Left lung (tissue), 4 donors: ENCODE measurements at regions not wholly inside any gene's neighbourhood (a gene's known extent, or its start where the extent isn't known, plus 50 kb on each side); places are given as distances from the start of the nearest gene placed in this dataset.
"Not testable (repeated sequence)": the region's sequence is repeated elsewhere in the genome, so short reads cannot be mapped to it uniquely, and the experiment has no call there.

Source experiments
- ATAC-seq: fragments of 200-7000 bp; cut with Tn5 transposase; one replicate; pipeline ENCODE4 v1.9.1; 2020; ENCODE audit warnings: moderate library complexity
- DNase-seq, 4 donors: peaks; one replicate each; pipeline ENCODE4 v3.0.0-alpha.2; 2013 to 2020
- H3K27ac ChIP-seq, 2 donors: fragments of 200-600 bp; sonication (generic) in 1 of 2; one replicate each; pipeline versions ENCODE4 v1.5.0 to v1.8.0; 2020 to 2021
- H3K27me3 ChIP-seq, 2 donors: fragments of 200-600 bp; sonication (generic) in 1 of 2; one replicate each; pipeline versions ENCODE4 v1.5.0 to v1.8.0; 2020 to 2021
- H3K36me3 ChIP-seq, 2 donors: fragments of 200-600 bp; sonication (generic) in 1 of 2; one replicate each; pipeline versions ENCODE4 v1.5.0 to v1.8.0; 2020 to 2021
- H3K4me1 ChIP-seq, 2 donors: fragments of 200-600 bp; one replicate each; pipeline ENCODE4 v1.8.0; 2021
- H3K4me3 ChIP-seq, 2 donors: fragments of 200-600 bp; sonication (generic) in 1 of 2; one replicate each; pipeline versions ENCODE4 v1.5.0 to v1.8.0; 2020 to 2021; ENCODE audit warnings: mild to moderate bottlenecking in 1 of 2
- H3K9me3 ChIP-seq, 2 donors: fragments of 200-600 bp; sonication (generic) in 1 of 2; one replicate each; pipeline versions ENCODE4 v1.5.0 to v1.8.0; 2020 to 2021
- intact Hi-C, 2 donors: fragments of 100-400 bp; cut with DNase I; formaldehyde crosslinking; loops; one replicate each; pipeline versions ENCODE4 v1.11.2 to v1.14.2; 2022
- TF ChIP-seq, protein P1 (sequence below), 2 donors: fragments of 200-600 bp; sonication (generic) in 1 of 2; IDR thresholded peaks; one replicate each; pipeline versions ENCODE4 v1.5.0 to v1.8.0; 2021; ENCODE audit warnings: antibody characterized with exemption in 2 of 2
- donor health status: DM: no; HTN: yes; CAD: no.
- donor health status: DM: no; HTN: no; CAD: no.

DNA sequence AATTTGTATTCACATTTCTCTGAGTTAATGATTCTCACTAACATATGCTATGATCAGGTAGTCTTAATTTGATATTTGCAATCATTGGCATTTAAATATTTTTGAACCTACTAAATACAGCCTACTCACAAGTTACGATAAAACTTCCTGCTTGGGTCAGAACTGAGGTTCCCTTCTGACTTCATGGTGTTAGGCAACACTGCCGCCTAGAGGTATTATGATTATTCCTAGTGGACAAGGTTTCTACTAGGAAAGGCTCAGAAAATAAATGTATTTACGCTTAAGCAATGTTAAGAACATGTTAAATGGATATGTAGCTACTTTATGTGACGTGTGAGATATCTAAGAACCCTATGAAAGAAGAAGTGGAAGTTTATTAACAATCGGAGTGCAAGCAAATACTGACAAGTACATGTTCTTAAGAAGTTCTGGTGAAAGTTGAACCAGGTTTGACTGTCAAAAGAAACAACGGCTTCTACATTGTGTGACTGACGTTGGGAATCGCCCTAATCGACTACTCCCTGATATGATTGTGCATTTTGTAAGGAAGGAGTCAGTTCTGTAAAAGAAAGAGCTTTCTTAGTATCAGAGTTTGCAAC is 1395.8 kb downstream of the SLITRK5 start:
- Histone ChIP-seq H3K27me3 (no peaks in the 10 kb centered on the region), H3K9me3 (no peaks in the 10 kb centered on the region), H3K4me3 (no peak overlapping the region), H3K27ac (no peak overlapping the region), H3K36me3 (no peaks in the 10 kb centered on the region), H3K4me1 (no peaks in the 10 kb centered on the region)
- peak in 2 of 4 donors; percentile 52 to 70 for DNase-seq
- TF ChIP-seq, protein P1, sequence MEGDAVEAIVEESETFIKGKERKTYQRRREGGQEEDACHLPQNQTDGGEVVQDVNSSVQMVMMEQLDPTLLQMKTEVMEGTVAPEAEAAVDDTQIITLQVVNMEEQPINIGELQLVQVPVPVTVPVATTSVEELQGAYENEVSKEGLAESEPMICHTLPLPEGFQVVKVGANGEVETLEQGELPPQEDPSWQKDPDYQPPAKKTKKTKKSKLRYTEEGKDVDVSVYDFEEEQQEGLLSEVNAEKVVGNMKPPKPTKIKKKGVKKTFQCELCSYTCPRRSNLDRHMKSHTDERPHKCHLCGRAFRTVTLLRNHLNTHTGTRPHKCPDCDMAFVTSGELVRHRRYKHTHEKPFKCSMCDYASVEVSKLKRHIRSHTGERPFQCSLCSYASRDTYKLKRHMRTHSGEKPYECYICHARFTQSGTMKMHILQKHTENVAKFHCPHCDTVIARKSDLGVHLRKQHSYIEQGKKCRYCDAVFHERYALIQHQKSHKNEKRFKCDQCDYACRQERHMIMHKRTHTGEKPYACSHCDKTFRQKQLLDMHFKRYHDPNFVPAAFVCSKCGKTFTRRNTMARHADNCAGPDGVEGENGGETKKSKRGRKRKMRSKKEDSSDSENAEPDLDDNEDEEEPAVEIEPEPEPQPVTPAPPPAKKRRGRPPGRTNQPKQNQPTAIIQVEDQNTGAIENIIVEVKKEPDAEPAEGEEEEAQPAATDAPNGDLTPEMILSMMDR (IDR thresholded peaks at IDR 0.05), result peak; percentile 19 to 59
- intact Hi-C loops, result no loop called here
- peak; percentile 89 for ATAC-seq

DNA sequence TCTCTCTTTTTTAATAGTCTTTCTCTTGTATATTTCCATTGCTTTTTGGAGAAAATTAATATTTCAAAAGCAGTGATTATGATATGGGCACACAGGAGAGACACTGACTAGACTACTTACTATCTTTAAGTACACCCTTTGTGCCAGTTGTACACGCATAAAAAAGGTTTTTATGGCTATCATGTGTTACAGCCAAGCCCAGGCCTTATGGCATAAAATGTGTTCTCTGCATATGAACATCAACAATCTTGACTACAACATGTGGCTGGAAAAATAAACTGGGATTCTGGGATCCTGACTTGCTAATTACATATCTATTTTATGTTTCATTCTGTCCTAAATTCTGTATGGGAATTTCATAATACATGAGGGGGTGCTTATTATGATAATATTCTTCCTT is 1401.8 kb downstream of the SLITRK5 start:
- intact Hi-C loops, result no loop called here
- DNase-seq, result no peak
- TF ChIP-seq, protein P1 (IDR thresholded peaks at IDR 0.05), result no peak
- H3K27ac ChIP-seq, result no peak overlapping the region
- no peak for ATAC-seq
- H3K4me1 ChIP-seq, result no peaks in the 10 kb centered on the region
- H3K4me3 ChIP-seq, result no peak overlapping the region
- H3K9me3 ChIP-seq, result no peaks in the 10 kb centered on the region
- no peaks in the 10 kb centered on the region for H3K27me3 ChIP-seq
- H3K36me3 ChIP-seq, result no peaks in the 10 kb centered on the region

DNA sequence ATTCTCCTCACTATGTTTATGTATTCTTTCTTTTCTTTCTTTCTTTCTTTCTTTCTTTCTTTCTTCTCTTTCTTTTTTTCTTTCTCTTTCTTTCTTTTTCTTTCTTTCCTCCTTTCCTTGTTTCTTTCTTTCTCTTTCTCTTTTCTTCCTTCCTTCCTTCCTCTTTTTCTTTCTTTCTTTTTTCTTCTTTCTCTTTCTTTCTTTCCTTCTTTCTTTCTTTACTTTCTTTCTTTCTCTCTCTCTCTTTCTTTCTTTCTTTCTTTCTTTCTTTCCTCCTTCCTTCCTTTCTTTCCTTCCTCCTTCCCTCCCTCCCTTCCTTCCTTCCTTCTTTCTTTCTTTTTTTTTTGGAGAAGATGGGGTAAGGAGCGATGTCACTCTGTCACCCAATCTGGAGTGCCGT is 1405.5 kb downstream of the SLITRK5 start:
- Histone ChIP-seq H3K27me3 (no peaks in the 10 kb centered on the region), H3K36me3 (no peaks in the 10 kb centered on the region), H3K27ac (no peak overlapping the region), H3K9me3 (no peaks in the 10 kb centered on the region), H3K4me1 (no peaks in the 10 kb centered on the region), H3K4me3 (no peak overlapping the region)
- TF ChIP-seq, protein P1 (IDR thresholded peaks at IDR 0.05), result no peak
- intact Hi-C loops, result no loop called here
- no peak for ATAC-seq
- DNase-seq, result no peak

DNA sequence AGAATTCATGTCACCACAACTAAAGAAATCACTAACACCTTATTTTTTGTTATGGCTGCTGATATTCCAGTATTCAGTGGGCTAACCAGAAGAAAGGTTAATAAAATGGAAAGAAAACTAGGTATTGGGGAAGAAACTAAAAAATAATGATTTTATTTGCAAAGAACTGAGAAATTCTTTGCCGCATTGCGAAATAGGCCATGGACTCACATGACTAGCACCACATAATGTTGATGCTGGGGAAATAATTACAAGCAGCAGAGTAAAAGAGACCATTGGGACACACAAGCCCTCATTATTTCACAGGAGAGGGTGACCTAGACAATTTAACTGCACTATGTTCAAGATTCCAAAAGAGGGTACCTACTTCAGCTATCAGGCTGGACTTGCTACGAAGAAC is 1411.5 kb downstream of the SLITRK5 start:
- H3K4me3 ChIP-seq, result no peak overlapping the region
- intact Hi-C loops, result no loop called here
- H3K36me3 ChIP-seq, result no peaks in the 10 kb centered on the region
- no peak overlapping the region for H3K27ac ChIP-seq
- H3K9me3 ChIP-seq, result peaks cover 0 to under 1% of the 10 kb centered on the region in 2 donors
- H3K27me3 ChIP-seq, result no peaks in the 10 kb centered on the region
- DNase-seq (no peak), ATAC-seq (no peak)
- no peaks in the 10 kb centered on the region for H3K4me1 ChIP-seq
- TF ChIP-seq, protein P1 (IDR thresholded peaks at IDR 0.05), result no peak

DNA sequence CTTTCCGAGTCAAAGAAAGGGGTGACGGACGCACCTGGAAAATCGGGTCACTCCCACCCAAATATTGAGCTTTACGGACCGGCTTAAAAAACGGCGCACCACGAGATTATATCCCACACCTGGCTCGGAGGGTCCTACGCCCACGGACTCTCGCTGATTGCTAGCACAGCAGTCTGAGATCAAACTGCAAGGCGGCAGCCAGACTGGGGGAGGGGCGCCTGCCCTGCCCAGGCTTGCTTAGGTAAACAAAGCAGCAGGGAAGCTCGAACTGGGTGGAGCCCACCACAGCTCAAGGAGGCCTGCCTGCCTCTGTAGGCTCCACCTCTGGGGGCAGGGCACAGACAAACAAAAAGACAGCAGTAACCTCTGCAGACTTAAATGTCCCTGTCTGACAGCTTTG is 1416.9 kb downstream of the SLITRK5 start:
- H3K27me3 ChIP-seq, ATAC-seq, H3K27ac ChIP-seq, H3K4me3 ChIP-seq, intact Hi-C loops, H3K4me1 ChIP-seq, H3K9me3 ChIP-seq, H3K36me3 ChIP-seq: not testable (repeated sequence)
- DNase-seq, result peak in 1 of 4 donors; percentile 29

DNA sequence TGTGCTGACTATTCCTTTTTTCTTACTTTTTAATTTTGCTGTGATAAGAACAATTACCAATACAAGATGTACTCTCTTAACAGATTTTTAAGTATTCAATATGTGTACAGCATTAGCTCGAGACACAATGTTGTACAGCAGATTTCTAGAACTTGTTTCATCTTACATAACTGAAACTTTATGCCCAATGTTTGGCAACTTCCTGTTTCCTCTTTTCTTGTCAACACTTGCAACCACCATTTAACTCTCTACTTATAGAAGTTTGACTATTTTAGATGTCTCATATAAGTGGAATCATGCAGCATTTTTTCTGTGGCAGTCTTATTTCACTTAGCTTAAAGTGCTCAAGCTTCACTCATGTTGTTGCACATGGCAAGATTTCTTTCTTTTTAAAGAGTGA is 1426.8 kb downstream of the SLITRK5 start:
- Histone ChIP-seq H3K36me3 (no peaks in the 10 kb centered on the region), H3K27me3 (no peaks in the 10 kb centered on the region), H3K4me1 (no peaks in the 10 kb centered on the region), H3K27ac (no peak overlapping the region), H3K9me3 (no peaks in the 10 kb centered on the region), H3K4me3 (no peak overlapping the region)
- ATAC-seq (no peak), DNase-seq (no peak)
- TF ChIP-seq, protein P1 (IDR thresholded peaks at IDR 0.05), result no peak
- intact Hi-C loops, result no loop called here
